GM23248 (cell line): ENCODE measurements at regions not wholly inside any gene's neighbourhood (a gene's known extent, or its start where the extent isn't known, plus 50 kb on each side); places are given as distances from the start of the nearest gene placed in this dataset.

Experiments used
- EZH2 ChIP-seq: fragments of 200-600 bp; sonication (generic); IDR thresholded peaks from 2 replicates; pipeline ENCODE4 v1.6.1; 2018; ENCODE audit warnings: antibody characterized with exemption, mild to moderate bottlenecking; ENCODE audit not compliant: insufficient read depth, poor library complexity, severe bottlenecking
- EZH2phosphoT487 ChIP-seq: fragments of 200-600 bp; sonication (generic); IDR thresholded peaks from 2 replicates; pipeline ENCODE4 v1.6.1; 2018; ENCODE audit warnings: antibody characterized with exemption, moderate library complexity, mild to moderate bottlenecking, low read depth; ENCODE audit not compliant: insufficient read depth

GRCh38 chr6:56767892-56768531 is 125.3 kb upstream of the DST start:
- TF ChIP-seq EZH2phosphoT487 (no peak), EZH2 (no peak)
